T-cell (primary cell): ENCODE measurements at regions not wholly inside any gene's neighbourhood (a gene's known extent, or its start where the extent isn't known, plus 50 kb on each side); places are given as distances from the start of the nearest gene placed in this dataset.

Experiments
- ATAC-seq, 4 experiments: fragments of 200-7000 bp in 3 of 4; fragments of 150-1000 bp in 1 of 4; cut with Tn5 transposase; replicated peaks in 1 of 4; 1 replicate in 3 of 4; 2 replicates in 1 of 4; pipeline ENCODE4 v1.10.0; 2021; ENCODE audit warnings: moderate library complexity in 3 of 4, mild to moderate bottlenecking in 2 of 4, moderate number of reproducible peaks in 1 of 4
- CTCF ChIA-PET, 2 donors: fragments of 300-600 bp; sonication (Branson Sonifier 250); formaldehyde crosslinking; loops; one replicate each; lab custom pipeline; 2022; ENCODE audit warnings: antibody characterized with exemption in 2 of 2; lab: Charles Lee
- POLR2A ChIA-PET, 2 donors: fragments of 300-600 bp; sonication (Branson Sonifier 250); formaldehyde crosslinking; loops; one replicate each; lab custom pipeline; 2022; ENCODE audit warnings: antibody characterized with exemption in 2 of 2; lab: Charles Lee
- DNase-seq, 35 experiments: peaks; one replicate each; pipeline versions ENCODE4 v3.0.0 to v3.0.0-alpha.2; 2013 to 2023
- H3K27ac ChIP-seq: one replicate; pipeline ENCODE4 v1.5.1; 2013; ENCODE audit warnings: low read length
- H3K27me3 ChIP-seq, 2 experiments: replicated peaks in 1 of 2; 1 replicate in 1 of 2; 2 replicates in 1 of 2; pipeline versions ENCODE4 v1.6.1 to v1.7.0; 2013; ENCODE audit warnings: low read length in 1 of 2, mixed read lengths in 1 of 2; ENCODE audit not compliant: control insufficient read depth in 2 of 2, insufficient read depth in 2 of 2; ENCODE audit errors: extremely low read depth in 1 of 2
- H3K36me3 ChIP-seq, 2 donors: 1 replicate in 1 of 2; 2 replicates in 1 of 2; pipeline versions ENCODE4 v1.6.1 to v1.7.0; 2013; ENCODE audit warnings: low read length in 1 of 2; ENCODE audit not compliant: control insufficient read depth in 2 of 2, insufficient read depth in 1 of 2; ENCODE audit errors: extremely low read depth in 1 of 2
- H3K4me1 ChIP-seq, 2 experiments: 1 replicate in 1 of 2; 2 replicates in 1 of 2; pipeline versions ENCODE4 v1.6.1 to v1.7.0; 2013; ENCODE audit warnings: low read length in 2 of 2, mixed read lengths in 1 of 2; ENCODE audit not compliant: insufficient read depth in 2 of 2, control insufficient read depth in 1 of 2; ENCODE audit errors: extremely low read depth in 1 of 2
- H3K4me3 ChIP-seq, 2 donors: 1 replicate in 1 of 2; 2 replicates in 1 of 2; pipeline versions ENCODE4 v1.5.1 to v1.7.0; 2013; ENCODE audit warnings: mild to moderate bottlenecking in 2 of 2, low read length in 1 of 2, moderate library complexity in 1 of 2; ENCODE audit not compliant: control insufficient read depth in 1 of 2; ENCODE audit errors: extremely low read depth in 1 of 2
- H3K9me3 ChIP-seq: 2 replicates; pipeline ENCODE4 v1.7.0; 2013
- H3K27ac Mint-ChIP-seq, 2 donors: one replicate each; pipeline ENCODE4 v1.8.0; 2020 to 2021; ENCODE audit warnings: mild to moderate bottlenecking in 2 of 2, mixed read lengths in 2 of 2
- H3K27me3 Mint-ChIP-seq, 2 donors: one replicate each; pipeline ENCODE4 v1.8.0; 2021 to 2022; ENCODE audit warnings: mixed read lengths in 2 of 2
- H3K36me3 Mint-ChIP-seq: one replicate; pipeline ENCODE4 v1.8.0; 2021; ENCODE audit warnings: mixed read lengths
- H3K4me1 Mint-ChIP-seq, 3 donors: one replicate each; pipeline ENCODE4 v1.8.0; 2020 to 2022; ENCODE audit warnings: mixed read lengths in 3 of 3, mild to moderate bottlenecking in 1 of 3
- H3K4me3 Mint-ChIP-seq, 3 donors: one replicate each; pipeline ENCODE4 v1.8.0; 2020 to 2022; ENCODE audit warnings: mild to moderate bottlenecking in 3 of 3, mixed read lengths in 3 of 3, moderate library complexity in 3 of 3
- H3K9me3 Mint-ChIP-seq, 3 donors: one replicate each; pipeline ENCODE4 v1.8.0; 2020 to 2022; ENCODE audit warnings: mixed read lengths in 3 of 3
- WGBS: methylation state at CpG from one replicate; pipeline ENCODE4 v1.1.5; 2013; ENCODE audit warnings: missing lambda C conversion rate; ENCODE audit not compliant: insufficient coverage; 5-methylcytosine and 5-hydroxymethylcytosine counted together

GRCh38 chr7:1286946-1287645 is 54.4 kb downstream of the UNCX start:
- ATAC-seq, result no peak
- Histone ChIP-seq H3K36me3 (no peaks in the 10 kb centered on the region), H3K4me3 (no peak overlapping the region), H3K4me1 (peaks cover 2 to 19% of the 10 kb centered on the region in 2 experiments), H3K9me3 (no peaks in the 10 kb centered on the region), H3K27ac (no peak overlapping the region), H3K27me3 (peaks cover 4 to 70% of the 10 kb centered on the region in 2 experiments)
- peaks cover 6 to 11% (median 10%) of the 10 kb centered on the region in 3 donors for H3K4me1 Mint-ChIP-seq
- WGBS, result 82% methylated on average over 24 of the region's 26 CpGs
- no peaks in the 10 kb centered on the region for H3K9me3 Mint-ChIP-seq
- H3K27ac Mint-ChIP-seq, result no peak overlapping the region
- no peak overlapping the region for H3K4me3 Mint-ChIP-seq
- H3K27me3 Mint-ChIP-seq, result peaks cover 0 to 21% of the 10 kb centered on the region in 2 donors
- POLR2A ChIA-PET, result no interaction called here
- no peak for DNase-seq
- H3K36me3 Mint-ChIP-seq, result no peaks in the 10 kb centered on the region
- CTCF ChIA-PET, result no interaction called here

GRCh38 chr7:1287752-1288201 is 55.1 kb downstream of the UNCX start:
- Histone ChIP-seq H3K27me3 (peaks cover 4 to 75% of the 10 kb centered on the region in 2 experiments), H3K4me3 (no peak overlapping the region), H3K9me3 (no peaks in the 10 kb centered on the region), H3K27ac (no peak overlapping the region), H3K36me3 (no peaks in the 10 kb centered on the region), H3K4me1 (peaks cover 2 to 19% of the 10 kb centered on the region in 2 experiments)
- Mint-ChIP-seq H3K27me3 (peaks cover 0 to 22% of the 10 kb centered on the region in 2 donors), H3K27ac (no peak overlapping the region), H3K9me3 (no peaks in the 10 kb centered on the region), H3K4me3 (no peak overlapping the region), H3K4me1 (peaks cover 6 to 11% (median 10%) of the 10 kb centered on the region in 3 donors), H3K36me3 (no peaks in the 10 kb centered on the region)
- ATAC-seq (no peak), DNase-seq (no peak)
- CTCF ChIA-PET, result no interaction called here
- 74% methylated on average over 18 of the region's 19 CpGs for WGBS
- POLR2A ChIA-PET, result no interaction called here

GRCh38 chr7:1288390-1288995 is 55.8 kb downstream of the UNCX start:
- peaks cover 0 to 25% of the 10 kb centered on the region in 2 donors for H3K27me3 Mint-ChIP-seq
- Histone ChIP-seq H3K27ac (no peak overlapping the region), H3K27me3 (peaks cover 4 to 79% of the 10 kb centered on the region in 2 experiments), H3K36me3 (no peaks in the 10 kb centered on the region), H3K9me3 (no peaks in the 10 kb centered on the region), H3K4me3 (no peak overlapping the region), H3K4me1 (peaks cover 2 to 22% of the 10 kb centered on the region in 2 experiments)
- ATAC-seq (no peak), DNase-seq (no peak)
- POLR2A ChIA-PET, result no interaction called here
- no peaks in the 10 kb centered on the region for H3K36me3 Mint-ChIP-seq
- CTCF ChIA-PET, result no interaction called here
- no peak overlapping the region for H3K4me3 Mint-ChIP-seq
- no peaks in the 10 kb centered on the region for H3K9me3 Mint-ChIP-seq
- H3K27ac Mint-ChIP-seq, result no peak overlapping the region
- WGBS, result 85% methylated on average over 16 of the region's 26 CpGs
- H3K4me1 Mint-ChIP-seq, result peaks cover 6 to 11% (median 10%) of the 10 kb centered on the region in 3 donors

GRCh38 chr7:1288996-1289551 is 56.4 kb downstream of the UNCX start:
- Histone ChIP-seq H3K27me3 (peaks cover 4 to 78% of the 10 kb centered on the region in 2 experiments), H3K4me1 (peaks cover 2 to 25% of the 10 kb centered on the region in 2 experiments), H3K9me3 (no peaks in the 10 kb centered on the region), H3K4me3 (no peak overlapping the region), H3K36me3 (no peaks in the 10 kb centered on the region), H3K27ac (no peak overlapping the region)
- DNase-seq (no peak), ATAC-seq (no peak)
- 91% methylated on average over 31 of the region's 32 CpGs for WGBS
- Mint-ChIP-seq H3K4me1 (peaks cover 6 to 11% (median 10%) of the 10 kb centered on the region in 3 donors), H3K27me3 (peaks cover 0 to 27% of the 10 kb centered on the region in 2 donors), H3K27ac (no peak overlapping the region), H3K9me3 (no peaks in the 10 kb centered on the region), H3K4me3 (peak overlapping the region in 1 of 3 donors; percentile 82), H3K36me3 (no peaks in the 10 kb centered on the region)
- ChIA-PET CTCF (no interaction called here), POLR2A (no interaction called here)

GRCh38 chr7:1289666-1290025 is 57.0 kb downstream of the UNCX start:
- Histone ChIP-seq H3K4me3 (no peak overlapping the region), H3K9me3 (no peaks in the 10 kb centered on the region), H3K36me3 (no peaks in the 10 kb centered on the region), H3K4me1 (peaks cover 2 to 30% of the 10 kb centered on the region in 2 experiments), H3K27me3 (peaks cover 4 to 78% of the 10 kb centered on the region in 2 experiments), H3K27ac (no peak overlapping the region)
- WGBS, result 50% methylated on average over 20 of the region's 20 CpGs
- CTCF ChIA-PET, result no interaction called here
- H3K4me1 Mint-ChIP-seq, result peaks cover 6 to 11% (median 10%) of the 10 kb centered on the region in 3 donors
- ATAC-seq, result no peak
- no peak overlapping the region for H3K27ac Mint-ChIP-seq
- H3K27me3 Mint-ChIP-seq, result peaks cover 0 to 27% of the 10 kb centered on the region in 2 donors
- POLR2A ChIA-PET, result no interaction called here
- peak in 1 of 35 experiments; percentile 9 for DNase-seq
- H3K4me3 Mint-ChIP-seq, result peak overlapping the region; percentile 72 to 82 (median 80)
- H3K9me3 Mint-ChIP-seq, result no peaks in the 10 kb centered on the region
- no peaks in the 10 kb centered on the region for H3K36me3 Mint-ChIP-seq

GRCh38 chr7:1290026-1290678 is 57.5 kb downstream of the UNCX start:
- peak in 29 of 35 experiments; percentile 3 to 57 (median 27) for DNase-seq
- ChIA-PET POLR2A (no interaction called here), CTCF (no interaction called here)
- WGBS, result 2% methylated on average over 13 of the region's 50 CpGs
- H3K27me3 ChIP-seq, result peaks cover 4 to 73% of the 10 kb centered on the region in 2 experiments
- peaks cover 0 to 24% of the 10 kb centered on the region in 2 donors for H3K27me3 Mint-ChIP-seq
- H3K36me3 Mint-ChIP-seq, result no peaks in the 10 kb centered on the region
- H3K27ac Mint-ChIP-seq, result peak overlapping the region in 1 of 2 donors; percentile 48
- no peaks in the 10 kb centered on the region for H3K9me3 Mint-ChIP-seq
- peaks cover 2 to 31% of the 10 kb centered on the region in 2 experiments for H3K4me1 ChIP-seq
- no peaks in the 10 kb centered on the region for H3K36me3 ChIP-seq
- H3K9me3 ChIP-seq, result no peaks in the 10 kb centered on the region
- peak overlapping the region; percentile 72 to 82 (median 80) for H3K4me3 Mint-ChIP-seq
- H3K27ac ChIP-seq, result no peak overlapping the region
- H3K4me3 ChIP-seq, result peak overlapping the region; percentile 45 to 74
- peaks cover 6 to 11% (median 10%) of the 10 kb centered on the region in 3 donors for H3K4me1 Mint-ChIP-seq
- peak; percentile 63 to 81 (median 64) for ATAC-seq
